Ectodermal cell (in vitro differentiated cells): ENCODE measurements at regions not wholly inside any gene's neighbourhood (a gene's known extent, or its start where the extent isn't known, plus 50 kb on each side); places are given as distances from the start of the nearest gene placed in this dataset.

Experiments
- H3K27ac ChIP-seq: 2 replicates; pipeline ENCODE4 v1.7.0; 2013; ENCODE audit warnings: mild to moderate bottlenecking, low read depth, low read length; ENCODE audit not compliant: insufficient read depth, poor library complexity, severe bottlenecking
- H3K27me3 ChIP-seq: 2 replicates; pipeline ENCODE4 v1.7.0; 2013; ENCODE audit warnings: mild to moderate bottlenecking, low read length; ENCODE audit not compliant: insufficient read depth, control insufficient read depth, poor library complexity, severe bottlenecking
- H3K36me3 ChIP-seq: one replicate; pipeline ENCODE4 v1.7.0; 2013; ENCODE audit warnings: low read length; ENCODE audit not compliant: control insufficient read depth, insufficient read depth
- H3K4me1 ChIP-seq: one replicate; pipeline ENCODE4 v1.7.0; 2013; ENCODE audit warnings: low read length; ENCODE audit not compliant: control insufficient read depth, insufficient read depth
- H3K4me3 ChIP-seq: 2 replicates; pipeline ENCODE4 v1.7.0; 2013; ENCODE audit warnings: low read depth, low read length, control low read depth; ENCODE audit not compliant: insufficient read depth
- H3K9me3 ChIP-seq: 2 replicates; pipeline ENCODE4 v1.7.0; 2013; ENCODE audit warnings: mild to moderate bottlenecking, low read length, moderate library complexity; ENCODE audit not compliant: control insufficient read depth
- WGBS, 2 experiments: methylation state at CpG; one replicate each; pipeline ENCODE4 v1.1.7; 2013; ENCODE audit warnings: missing lambda C conversion rate in 2 of 2; 5-methylcytosine and 5-hydroxymethylcytosine counted together

DNA sequence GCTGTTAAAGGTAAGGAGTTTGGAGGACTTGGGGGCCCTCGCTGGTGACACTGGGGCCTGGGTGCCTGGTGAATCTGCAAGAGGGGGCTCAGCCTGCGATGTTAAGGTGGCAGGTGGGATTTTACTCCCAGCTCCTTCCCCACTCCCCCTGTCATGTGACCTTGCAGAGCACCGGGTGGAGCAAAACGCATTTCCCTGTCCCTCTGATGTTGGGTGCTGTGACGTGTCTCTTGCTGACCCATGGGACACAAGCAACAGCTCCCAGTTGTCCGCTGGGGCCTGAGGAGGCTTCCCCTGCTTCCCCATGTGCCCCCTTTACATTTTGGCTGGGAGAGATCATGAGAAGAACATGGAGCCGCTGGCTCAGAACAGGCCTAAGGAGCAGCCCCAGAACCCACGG lies 319.0 kb downstream of the MATN1 start:
- WGBS, 2 experiments = 81 to 82% methylated on average over 8 of the region's 8 CpGs
- Histone ChIP-seq H3K4me3 (no peak overlapping the region), H3K27me3 (no peaks in the 10 kb centered on the region), H3K4me1 (peaks cover 11% of the 10 kb centered on the region), H3K9me3 (no peaks in the 10 kb centered on the region), H3K36me3 (no peaks in the 10 kb centered on the region), H3K27ac (no peak overlapping the region)

DNA sequence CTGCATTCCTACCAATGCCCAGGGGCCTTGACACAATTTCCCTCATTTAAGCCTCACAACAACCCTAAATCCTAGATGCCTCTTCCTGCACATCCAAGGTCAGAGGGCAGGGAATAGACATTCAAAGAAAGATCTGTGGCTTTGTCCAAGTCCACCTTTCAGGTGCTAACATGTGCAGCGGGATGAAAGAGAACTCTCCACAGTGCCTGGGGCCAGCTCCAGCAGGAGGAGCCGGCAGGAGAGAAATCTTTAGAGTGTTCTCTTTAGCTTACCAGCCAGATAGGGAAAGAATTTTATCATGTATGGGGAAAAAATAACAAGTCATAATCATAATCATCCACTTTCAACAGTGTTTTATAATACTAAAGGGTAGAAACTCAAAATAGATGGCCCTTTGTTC lies 319.7 kb downstream of the MATN1 start:
- H3K4me3 ChIP-seq = no peak overlapping the region
- no peaks in the 10 kb centered on the region for H3K36me3 ChIP-seq
- peaks cover 11% of the 10 kb centered on the region for H3K4me1 ChIP-seq
- no peaks in the 10 kb centered on the region for H3K9me3 ChIP-seq
- 69 to 89% methylated on average over 2 of the region's 2 CpGs for WGBS, 2 experiments
- no peaks in the 10 kb centered on the region for H3K27me3 ChIP-seq
- H3K27ac ChIP-seq = no peak overlapping the region

DNA sequence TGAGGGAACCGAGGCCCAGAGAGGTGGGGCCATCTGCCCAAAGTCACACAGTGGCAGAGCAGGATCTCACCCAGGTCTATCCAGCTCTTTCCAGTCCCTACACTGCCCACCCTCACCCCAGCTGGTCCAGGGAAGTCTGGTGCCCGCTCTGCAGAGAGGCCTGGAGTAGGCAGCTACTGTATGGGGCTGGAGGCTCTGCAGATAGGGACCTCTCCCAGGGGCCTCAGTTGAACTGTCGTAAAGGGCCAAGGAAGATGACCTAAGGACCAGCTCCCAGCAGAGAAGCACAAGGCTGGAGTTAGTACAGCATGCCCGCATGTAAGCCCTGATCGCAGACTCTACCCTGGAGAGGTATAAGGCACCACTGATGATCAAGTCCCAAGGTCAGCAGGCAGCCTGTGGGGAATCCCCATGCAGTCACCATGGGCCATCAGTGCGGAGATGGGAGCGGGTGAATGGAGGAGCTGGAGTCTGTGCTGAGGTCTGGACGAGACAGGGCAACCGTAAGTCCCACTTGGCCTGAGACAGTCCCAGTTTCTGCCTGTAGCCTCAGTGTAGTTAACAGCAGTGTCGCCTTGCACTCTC lies 320.2 kb downstream of the MATN1 start:
- H3K36me3 ChIP-seq = no peaks in the 10 kb centered on the region
- H3K27me3 ChIP-seq = no peaks in the 10 kb centered on the region
- H3K27ac ChIP-seq = no peak overlapping the region
- peaks cover 11% of the 10 kb centered on the region for H3K4me1 ChIP-seq
- H3K4me3 ChIP-seq = no peak overlapping the region
- no peaks in the 10 kb centered on the region for H3K9me3 ChIP-seq
- WGBS, 2 experiments = 93 to 94% methylated on average over 10 of the region's 10 CpGs

DNA sequence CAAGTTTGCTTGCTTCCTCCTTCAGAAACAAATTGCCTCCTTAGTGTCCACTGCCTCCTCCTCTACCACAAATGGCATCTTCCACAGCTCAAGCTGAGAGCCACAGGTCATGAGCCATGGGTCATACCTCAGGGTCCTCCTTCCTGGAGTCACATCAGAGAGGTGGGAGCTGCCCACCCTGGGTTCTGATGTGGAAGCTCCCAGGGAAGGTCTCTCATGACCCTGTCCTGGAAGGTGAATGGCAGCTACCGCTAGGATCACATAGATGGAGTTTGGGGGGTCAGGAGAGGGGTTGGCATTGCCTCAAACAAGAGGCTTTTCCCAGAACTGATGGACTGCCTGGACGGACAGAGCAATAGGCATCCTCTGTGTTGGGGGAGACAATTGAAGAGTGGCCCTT lies 321.4 kb downstream of the MATN1 start:
- Histone ChIP-seq H3K27me3 (no peaks in the 10 kb centered on the region), H3K36me3 (no peaks in the 10 kb centered on the region), H3K27ac (no peak overlapping the region), H3K4me1 (peaks cover 7% of the 10 kb centered on the region), H3K4me3 (no peak overlapping the region), H3K9me3 (no peaks in the 10 kb centered on the region)
- 90 to 94% methylated on average over 2 of the region's 2 CpGs for WGBS, 2 experiments

DNA sequence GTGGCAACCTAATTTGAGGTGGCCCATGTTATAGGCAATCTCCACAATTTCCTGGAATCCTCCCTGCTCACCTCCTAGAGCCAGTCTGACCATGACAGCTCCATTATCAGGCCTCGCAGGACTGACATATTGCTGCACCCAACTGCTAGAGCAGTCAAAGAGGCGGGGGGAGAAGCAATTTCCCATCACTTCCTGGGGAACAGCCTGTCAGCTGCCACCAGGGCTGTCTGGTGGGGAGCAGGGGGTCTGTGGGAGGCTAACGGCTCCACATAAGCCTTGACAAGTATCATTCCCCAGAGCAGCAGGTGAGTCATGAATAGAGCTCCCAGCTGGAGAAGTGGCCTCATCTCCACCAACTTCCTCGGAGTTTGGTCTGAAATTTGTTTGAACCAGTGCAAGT lies 322.9 kb downstream of the MATN1 start:
- H3K27me3 ChIP-seq = no peaks in the 10 kb centered on the region
- no peak overlapping the region for H3K4me3 ChIP-seq
- no peaks in the 10 kb centered on the region for H3K9me3 ChIP-seq
- 82 to 86% methylated on average over 4 of the region's 4 CpGs for WGBS, 2 experiments
- H3K4me1 ChIP-seq = no peaks in the 10 kb centered on the region
- no peaks in the 10 kb centered on the region for H3K36me3 ChIP-seq
- no peak overlapping the region for H3K27ac ChIP-seq

DNA sequence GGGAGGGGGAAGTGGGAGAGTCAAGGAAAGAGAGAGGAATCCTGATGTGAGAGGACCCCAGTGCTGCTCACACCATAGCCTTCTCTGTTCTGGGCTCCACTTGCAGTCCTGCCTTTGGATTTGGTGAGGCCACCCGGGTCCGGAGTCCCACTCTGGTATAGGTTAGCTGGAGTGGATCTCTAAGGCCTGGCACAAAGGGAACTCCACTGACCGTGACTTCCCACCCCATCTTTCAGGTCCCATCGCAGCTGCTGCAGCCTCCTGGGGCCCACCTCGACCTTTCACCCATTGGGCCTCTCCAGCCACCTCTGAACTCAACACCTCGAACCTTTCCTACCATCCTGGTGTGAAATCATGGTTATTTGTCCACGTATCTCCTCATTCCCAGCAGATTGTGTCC lies 324.4 kb downstream of the MATN1 start:
- whole genome bisulfite sequencing, 2 experiments = 78 to 79% methylated on average over 7 of the region's 7 CpGs
- no peak overlapping the region for H3K27ac ChIP-seq
- no peaks in the 10 kb centered on the region for H3K4me1 ChIP-seq
- no peaks in the 10 kb centered on the region for H3K27me3 ChIP-seq
- H3K36me3 ChIP-seq = no peaks in the 10 kb centered on the region
- H3K9me3 ChIP-seq = no peaks in the 10 kb centered on the region
- H3K4me3 ChIP-seq = no peak overlapping the region

DNA sequence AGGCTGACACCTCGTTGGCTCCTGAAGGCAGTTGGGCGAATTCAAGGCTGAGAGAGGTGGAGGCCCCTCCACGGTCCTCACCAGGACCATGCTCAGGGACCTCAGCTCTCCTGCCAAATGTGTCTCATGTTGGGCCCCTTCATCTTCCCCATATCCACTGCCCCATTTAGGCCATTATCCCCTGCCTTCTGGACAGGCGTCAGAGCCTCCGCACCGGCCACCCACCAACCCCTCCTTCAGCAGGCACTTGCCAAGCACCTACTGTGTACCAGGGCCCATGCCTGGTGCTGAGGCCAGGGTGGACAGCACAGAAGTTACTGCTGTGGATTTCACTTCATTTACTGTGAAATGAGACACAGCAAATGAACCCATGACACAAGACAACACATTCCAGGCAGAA lies 325.8 kb downstream of the MATN1 start:
- Histone ChIP-seq H3K4me3 (no peak overlapping the region), H3K36me3 (no peaks in the 10 kb centered on the region), H3K27me3 (no peaks in the 10 kb centered on the region), H3K27ac (no peak overlapping the region), H3K9me3 (no peaks in the 10 kb centered on the region), H3K4me1 (no peaks in the 10 kb centered on the region)
- 95% methylated on average over 6 of the region's 6 CpGs for WGBS, 2 experiments

DNA sequence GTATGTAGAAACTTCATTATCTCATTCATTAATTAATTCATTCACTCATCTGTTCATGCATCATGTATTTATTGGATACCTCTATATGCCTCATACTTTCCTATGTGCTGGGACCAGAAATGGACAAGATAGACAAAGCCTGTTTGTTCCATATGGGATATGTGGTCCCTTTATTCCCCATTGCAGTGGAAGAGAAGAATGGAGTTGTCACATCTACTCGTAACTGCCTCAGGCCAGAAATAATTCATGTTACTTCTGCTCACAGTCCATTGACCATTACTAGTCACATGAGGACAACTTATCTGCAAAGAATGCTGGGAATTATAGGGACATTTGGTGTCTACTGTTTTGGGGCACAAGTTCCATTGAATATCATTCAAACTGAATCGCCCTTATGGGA lies 327.8 kb downstream of the MATN1 start:
- Histone ChIP-seq H3K4me1 (no peaks in the 10 kb centered on the region), H3K36me3 (no peaks in the 10 kb centered on the region), H3K27me3 (no peaks in the 10 kb centered on the region), H3K27ac (no peak overlapping the region), H3K4me3 (no peak overlapping the region), H3K9me3 (no peaks in the 10 kb centered on the region)
- 92 to 96% methylated on average over 2 of the region's 2 CpGs for WGBS, 2 experiments

DNA sequence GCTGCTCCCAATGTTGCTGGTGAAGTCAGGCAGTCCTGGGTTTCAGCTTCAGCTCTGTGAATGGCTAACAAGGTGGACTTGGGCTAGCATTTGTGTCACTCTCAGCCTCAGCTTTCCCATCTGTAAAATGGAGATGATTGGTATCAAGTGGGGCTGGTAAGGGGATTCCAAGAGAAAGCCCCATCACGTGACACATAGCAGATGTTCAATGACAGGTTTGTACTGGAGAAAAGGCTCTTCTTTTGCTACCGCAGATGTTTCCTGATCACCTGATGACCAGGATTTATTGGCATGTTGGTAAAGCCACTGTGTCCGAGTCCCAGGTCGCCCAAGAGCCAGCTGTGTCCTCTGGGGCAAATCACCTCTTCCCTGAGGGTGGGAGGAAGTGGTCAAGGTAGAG lies 335.0 kb downstream of the MATN1 start:
- no peaks in the 10 kb centered on the region for H3K36me3 ChIP-seq
- no peaks in the 10 kb centered on the region for H3K27me3 ChIP-seq
- no peaks in the 10 kb centered on the region for H3K4me1 ChIP-seq
- no peaks in the 10 kb centered on the region for H3K9me3 ChIP-seq
- H3K4me3 ChIP-seq = no peak overlapping the region
- H3K27ac ChIP-seq = no peak overlapping the region
- WGBS, 2 experiments = 92 to 95% methylated on average over 4 of the region's 4 CpGs

DNA sequence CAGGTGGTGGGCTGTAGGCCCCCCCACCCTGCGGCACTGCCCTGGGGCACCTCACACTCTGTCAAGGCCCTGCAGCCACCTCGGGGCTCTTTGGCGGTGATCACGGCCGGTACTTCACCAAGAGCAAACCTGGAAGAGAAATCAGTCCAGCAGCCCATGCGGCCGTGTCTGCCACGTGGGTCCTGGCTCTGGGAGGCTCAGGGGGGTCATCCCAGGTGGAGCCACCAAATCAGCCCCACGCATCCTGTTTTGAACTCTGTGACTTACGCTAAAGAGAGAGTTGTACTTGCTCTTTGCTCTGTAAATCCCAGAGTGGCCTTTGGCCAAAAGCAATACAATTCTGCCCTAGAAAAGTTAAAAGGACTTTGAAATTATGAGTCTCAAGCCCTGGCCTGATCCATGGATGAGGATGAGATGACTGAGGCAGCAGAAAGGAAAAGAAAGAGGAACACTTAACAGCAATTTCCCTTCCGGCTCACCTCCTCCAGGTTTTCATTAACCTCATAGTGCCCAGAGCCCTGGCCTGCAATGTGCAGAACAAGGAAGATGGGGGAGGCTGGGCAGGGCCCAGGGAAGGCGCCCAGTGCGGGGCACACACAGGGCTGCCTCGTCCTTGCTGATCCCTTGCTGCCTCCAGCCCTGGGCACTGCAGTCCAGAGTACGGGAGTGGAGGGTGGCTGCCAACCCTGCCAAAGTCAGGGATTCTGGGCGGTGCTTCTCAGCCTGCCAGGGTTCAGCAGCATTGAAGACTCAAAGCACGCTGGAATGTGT lies 337.0 kb downstream of the MATN1 start:
- WGBS, 2 experiments = 84 to 85% methylated on average over 17 of the region's 17 CpGs
- Histone ChIP-seq H3K4me1 (no peaks in the 10 kb centered on the region), H3K9me3 (no peaks in the 10 kb centered on the region), H3K36me3 (no peaks in the 10 kb centered on the region), H3K27ac (no peak overlapping the region), H3K27me3 (no peaks in the 10 kb centered on the region), H3K4me3 (no peak overlapping the region)
